ENCODE measurements at regions not wholly inside any gene's neighbourhood (a gene's known extent, or its start where the extent isn't known, plus 50 kb on each side); places are given as distances from the start of the nearest gene placed in this dataset.

GRCh38 chr6:138007014-138007472 lies 100.2 kb downstream of the PERP start:
- DNase-seq (ENCODE audit: low read depth): no peak

DNA sequence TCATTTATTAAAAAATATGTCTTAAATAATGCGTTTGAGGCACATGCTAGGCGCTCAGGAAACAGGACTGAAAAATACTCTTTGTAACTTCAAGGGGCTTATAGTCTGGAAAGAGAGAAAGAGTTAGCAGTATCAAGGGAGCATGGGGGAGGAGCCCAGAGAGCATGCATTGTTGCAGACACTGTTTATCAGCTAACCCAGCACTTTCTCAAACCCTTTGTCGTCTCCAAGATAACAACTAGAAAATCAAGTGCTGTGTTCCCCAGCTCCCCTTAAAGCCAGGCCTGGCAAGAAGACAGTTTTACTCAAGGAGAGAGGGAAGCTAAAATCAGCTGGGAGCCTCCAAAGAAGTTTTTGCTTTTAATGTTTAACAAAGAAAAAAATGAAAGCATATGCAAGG lies 98.4 kb downstream of the PERP start:
- DNase-seq (ENCODE audit: low read depth): no peak

DNA sequence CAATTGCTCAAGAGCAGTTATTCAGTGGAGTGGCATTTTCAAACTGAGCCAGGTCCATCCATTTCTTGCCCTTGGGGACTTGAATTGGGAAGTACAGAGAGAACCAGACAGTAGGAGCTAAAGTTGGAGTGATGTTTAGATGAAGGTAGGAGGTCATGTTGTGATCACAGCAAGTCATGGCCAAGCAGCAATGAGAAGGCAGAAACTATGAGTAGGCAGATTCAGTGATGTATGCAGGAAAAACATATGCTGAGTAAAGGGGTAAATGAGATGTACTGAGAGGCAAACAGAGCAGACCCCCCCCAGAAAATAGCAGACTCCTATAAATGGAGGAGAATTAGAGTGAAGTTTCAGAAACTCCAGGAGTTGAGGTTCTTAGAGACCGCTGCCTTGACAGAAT lies 95.8 kb downstream of the PERP start:
- DNase-seq (ENCODE audit: low read depth): no peak

DNA sequence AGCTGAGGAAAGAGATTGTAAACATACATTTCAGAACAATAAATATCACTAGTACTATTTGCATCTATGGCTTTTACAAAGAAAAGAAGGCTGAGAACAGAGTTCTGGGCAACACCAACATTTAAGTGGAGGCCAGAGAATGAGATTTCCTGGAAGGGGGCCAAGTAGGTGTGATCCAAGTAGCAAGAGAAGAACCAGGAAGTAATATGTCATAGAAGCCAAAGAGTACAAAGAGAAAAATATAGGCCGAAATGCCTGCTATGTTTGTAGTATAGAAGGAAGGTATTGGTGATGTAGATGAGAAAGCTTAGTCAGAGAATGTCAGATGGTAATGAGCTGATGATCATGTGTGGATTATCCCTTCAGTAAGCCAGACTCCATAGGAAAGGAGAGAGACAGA lies 94.5 kb downstream of the PERP start:
- no peak for DNase-seq (ENCODE audit: low read depth)

DNA sequence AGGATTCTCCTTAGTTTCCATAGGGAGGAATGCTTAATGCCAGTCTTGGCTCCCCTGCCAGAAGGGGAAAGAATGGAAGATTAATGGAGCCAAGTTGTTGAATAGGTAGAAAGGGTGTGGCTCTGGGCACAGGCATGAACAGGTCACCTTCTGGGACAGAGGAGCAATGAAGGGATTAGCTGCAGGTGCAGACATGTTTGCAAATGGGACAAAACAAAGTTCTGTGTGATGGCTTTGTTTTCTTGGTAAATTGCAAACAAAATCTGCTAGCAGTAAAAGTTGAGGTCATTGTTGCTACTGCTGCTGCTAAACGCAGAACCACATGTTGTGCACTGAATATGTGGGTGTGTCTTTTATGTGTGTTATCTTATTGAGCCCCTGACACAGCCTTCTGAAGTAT lies 93.3 kb downstream of the PERP start:
- DNase-seq (ENCODE audit: low read depth): no peak

GRCh38 chr6:138017166-138017757 lies 90.0 kb downstream of the PERP start:
- no peak for DNase-seq (ENCODE audit: low read depth)

DNA sequence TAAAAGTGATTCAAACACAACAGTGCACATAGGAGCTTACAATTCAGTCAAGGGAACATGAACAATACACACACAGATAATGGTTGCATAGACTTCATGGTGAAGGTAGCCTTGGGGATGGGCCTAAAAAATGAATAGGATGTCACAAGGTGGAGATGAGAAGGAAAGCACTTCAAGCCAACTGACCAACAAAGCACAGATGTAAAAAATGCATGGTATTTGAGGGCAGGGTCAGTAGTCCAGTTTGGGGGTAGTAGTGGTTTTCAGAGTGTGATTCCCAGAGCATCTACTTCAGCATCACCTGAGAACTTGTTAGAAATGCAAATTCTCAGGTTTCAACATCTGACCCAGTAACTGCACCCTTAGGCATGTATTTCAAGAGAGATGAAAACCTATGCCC lies 88.9 kb downstream of the PERP start:
- no peak for DNase-seq (ENCODE audit: low read depth)

- no peak for DNase-seq (ENCODE audit: low read depth)
Measured at GRCh38 chr6:138025528-138025978, 81.7 kb downstream of the PERP start.

GRCh38 chr6:138026342-138026741 lies 80.9 kb downstream of the PERP start:
- DNase-seq (ENCODE audit: low read depth): no peak

GRCh38 chr6:138028893-138029292 lies 78.3 kb downstream of the PERP start:
- DNase-seq (ENCODE audit: low read depth): no peak

DNA sequence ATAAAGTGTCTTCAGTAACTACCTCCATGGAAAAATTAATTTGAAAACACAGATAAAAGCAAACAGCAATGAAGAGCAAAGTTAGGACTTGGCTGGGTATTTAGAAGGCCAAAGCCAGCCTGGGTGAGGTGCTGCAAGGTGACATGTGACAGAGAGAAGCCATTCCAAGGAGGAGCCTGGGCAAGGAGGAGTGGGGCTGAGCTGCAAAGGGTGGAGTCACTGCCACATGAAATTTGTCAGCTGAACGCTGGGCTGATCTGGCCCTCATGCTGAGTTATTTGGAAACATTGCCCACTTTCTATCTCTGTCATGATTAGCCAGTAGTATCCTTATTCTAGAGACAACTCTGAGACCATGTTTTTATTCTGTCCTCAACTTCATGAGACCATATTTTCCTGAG lies 76.3 kb downstream of the PERP start:
- no peak for DNase-seq (ENCODE audit: low read depth)

- DNase-seq (ENCODE audit: low read depth): no peak
Measured at GRCh38 chr6:138031417-138031816, 75.8 kb downstream of the PERP start.

- no peak for DNase-seq (ENCODE audit: low read depth)
Measured at GRCh38 chr6:138031850-138032249, 75.4 kb downstream of the PERP start.

DNA sequence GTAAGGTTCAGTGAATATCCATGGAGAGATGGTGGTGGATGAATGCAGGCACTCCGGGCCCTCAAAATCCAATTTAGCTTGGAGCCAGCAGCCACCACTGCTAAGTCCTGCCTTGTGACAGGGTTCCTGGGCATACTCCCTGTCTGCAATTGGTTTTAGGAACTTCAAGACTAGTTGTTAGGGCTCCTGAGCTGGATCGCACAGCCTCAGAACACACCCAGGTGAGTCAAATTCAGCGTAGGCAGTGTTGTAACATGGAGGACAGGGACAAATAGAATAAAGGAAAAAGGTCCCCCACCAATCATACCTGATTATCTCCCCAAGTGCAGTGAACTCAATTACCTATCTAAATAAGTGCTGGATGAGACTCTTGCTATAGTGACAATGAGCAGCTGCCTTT lies 74.6 kb downstream of the PERP start:
- DNase-seq (ENCODE audit: low read depth): no peak

DNA sequence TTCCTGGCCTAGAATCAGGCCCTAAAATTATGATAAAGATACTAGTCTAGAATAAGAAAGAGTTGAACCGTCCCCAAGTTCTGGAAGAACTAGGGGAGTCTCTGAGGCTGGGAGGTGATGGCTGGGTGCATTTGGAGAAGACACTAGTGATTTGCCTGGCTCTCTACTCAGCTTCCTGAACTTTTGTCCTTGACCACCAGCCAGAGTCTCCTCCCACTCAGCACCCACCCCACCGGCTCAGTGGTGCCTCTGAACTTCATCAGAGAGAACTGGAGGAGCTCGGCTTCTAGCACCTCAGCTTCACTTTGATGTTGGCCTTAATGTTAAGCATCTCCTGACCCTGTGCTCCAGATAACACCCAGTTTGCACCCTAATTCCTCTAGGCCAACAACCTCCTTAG lies 73.0 kb downstream of the PERP start:
- no peak for DNase-seq (ENCODE audit: low read depth)

DNA sequence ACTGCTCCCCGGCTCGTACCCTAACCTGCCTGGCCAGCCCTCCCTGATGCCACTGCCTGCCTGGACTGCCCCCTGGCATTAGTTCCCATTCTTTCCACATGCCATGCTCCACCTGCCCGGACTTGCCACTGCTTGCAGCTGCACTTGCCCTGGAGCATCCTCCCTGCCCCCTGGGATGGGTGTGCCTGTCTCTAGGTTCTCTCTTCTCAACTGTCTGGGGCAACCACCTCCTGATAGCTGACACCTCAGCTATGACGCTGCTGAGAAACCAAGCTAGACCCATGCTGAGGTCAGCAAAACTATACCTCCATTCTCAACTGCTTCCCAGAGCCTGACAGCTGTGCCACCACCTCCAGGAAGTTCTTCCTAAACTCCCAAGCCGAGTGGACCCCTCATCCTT lies 72.1 kb downstream of the PERP start:
- no peak for DNase-seq (ENCODE audit: low read depth)

GRCh38 chr6:138036111-138036510 lies 71.1 kb downstream of the PERP start:
- DNase-seq (ENCODE audit: low read depth): no peak

- no peak for DNase-seq (ENCODE audit: low read depth)
Measured at GRCh38 chr6:138037009-138037504, 70.2 kb downstream of the PERP start.

- no peak for DNase-seq (ENCODE audit: low read depth)
Measured at GRCh38 chr6:138038142-138038870, 68.9 kb downstream of the PERP start.

All from stimulated activated CD8-positive, alpha-beta memory T cell treated with anti-CD3 and anti-CD28 coated beads, Interleukin-12 subunit alpha, Interleukin-12 subunit beta, amount 100 ng/mL, for 1 hour (primary cell).